ENCODE measurements at regions not wholly inside any gene's neighbourhood (a gene's known extent, or its start where the extent isn't known, plus 50 kb on each side); places are given as distances from the start of the nearest gene placed in this dataset.

- TF ChIP-seq EP300 (IDR thresholded peaks at IDR 0.05) (no peak), ATOH8 (CRISPR knock-in tag; IDR thresholded peaks at IDR 0.05; ENCODE audit: low read depth) (no peak), CHD4 (IDR thresholded peaks at IDR 0.05; ENCODE audit: borderline replicate concordance) (no peak), HOXB13 (CRISPR knock-in tag; IDR thresholded peaks at IDR 0.05; ENCODE audit: low read depth) (no peak), POLR2AphosphoS2 (conservative IDR thresholded peaks at IDR 0.05; ENCODE audit: low read length) (no peak), KDM1A (IDR thresholded peaks at IDR 0.05; ENCODE audit: low read depth) (no peak), CBX8 (IDR thresholded peaks at IDR 0.05) (no peak), ZFP36 (IDR thresholded peaks at IDR 0.05; ENCODE audit: borderline replicate concordance, partially characterized antibody) (no peak), ZSCAN20 (CRISPR knock-in tag; IDR thresholded peaks at IDR 0.05) (no peak), NR3C1 (IDR thresholded peaks at IDR 0.05) (no peak), REST (IDR thresholded peaks at IDR 0.05) (no peak), PBX3 (IDR thresholded peaks at IDR 0.05) (no peak)
These were observed 369.9 kb downstream of the SETD4 start (continued) for GRCh38 chr21:35690436-35690835.

- Histone ChIP-seq H3K9me3 (no peaks in the 10 kb centered on the region), H3K4me2 (no peak overlapping the region), H3K4me3 (no peak overlapping the region), H3K27ac (no peak overlapping the region), H3K4me1 (no peaks in the 10 kb centered on the region)
- CTCF ChIA-PET, result no interaction called here
- WGBS (ENCODE audit: missing lambda C conversion rate), result 11% methylated on average over 3 of the region's 3 CpGs
- ATAC-seq (no peak), DNase-seq (ENCODE audit: low read depth in 1 of 2, low spot score in 1 of 2) (no peak), FAIRE-seq (no peak)
- TF ChIP-seq SMC3 (IDR thresholded peaks at IDR 0.05) (no peak), CHD2 (IDR thresholded peaks at IDR 0.05; ENCODE audit: low read length, partially characterized antibody) (no peak), ZFP36 (IDR thresholded peaks at IDR 0.05; ENCODE audit: borderline replicate concordance, partially characterized antibody) (no peak), BHLHE40 (IDR thresholded peaks at IDR 0.05; ENCODE audit: low read depth, low read length) (no peak), RFX5 (IDR thresholded peaks at IDR 0.05) (no peak), ZC3H11A (IDR thresholded peaks at IDR 0.05) (no peak), RNF2 (IDR thresholded peaks at IDR 0.05; ENCODE audit: borderline replicate concordance, low read depth) (no peak), BCL3 (IDR thresholded peaks at IDR 0.05) (no peak), NR3C1 (IDR thresholded peaks at IDR 0.05) (no peak), HOXB5 (CRISPR knock-in tag; IDR thresholded peaks at IDR 0.05) (no peak), KDM1A (IDR thresholded peaks at IDR 0.05; ENCODE audit: low read depth) (no peak), POLR2A (IDR thresholded peaks at IDR 0.05; ENCODE audit: low read length) (no peak), CHD4 (IDR thresholded peaks at IDR 0.05; ENCODE audit: borderline replicate concordance) (no peak), EHMT2 (IDR thresholded peaks at IDR 0.05; ENCODE audit: low read depth) (no peak), POLR2AphosphoS2 (conservative IDR thresholded peaks at IDR 0.05; ENCODE audit: low read length) (no peak), ZNF302 (CRISPR knock-in tag; IDR thresholded peaks at IDR 0.05) (no peak)
- POLR2A ChIA-PET, result no interaction called here
These were observed 374.2 kb downstream of the SETD4 start for GRCh38 chr21:35686156-35686555.

Data from A549 (cell line).